ENCODE measurements at regions not wholly inside any gene's neighbourhood (a gene's known extent, or its start where the extent isn't known, plus 50 kb on each side); places are given as distances from the start of the nearest gene placed in this dataset.

DNA sequence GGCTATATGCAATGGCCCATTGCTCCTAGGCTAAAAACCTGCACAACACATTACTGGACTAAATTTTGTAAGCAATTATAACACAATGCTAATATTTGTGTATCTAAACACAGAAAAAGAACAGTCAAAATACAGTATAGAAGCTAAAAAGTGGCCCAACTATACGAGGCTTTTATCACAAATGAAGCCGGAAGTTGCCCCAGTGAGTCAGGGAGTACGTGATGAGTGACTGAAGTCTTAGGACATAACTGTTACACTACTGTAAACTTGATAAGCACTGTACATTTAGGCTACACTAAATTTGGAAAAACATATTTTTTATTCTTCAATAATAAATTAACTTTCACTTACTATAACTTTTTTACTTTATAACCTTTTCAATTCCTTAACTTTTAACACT is 105.2 kb upstream of the PRR16 start:
- Histone ChIP-seq H3K36me3 (replicated peaks in 1 of 2; ENCODE audit: control insufficient read depth in 1 of 2, insufficient read depth in 2 of 2, low read length in 1 of 2) (no peaks in the 10 kb centered on the region), H4K20me1 (ENCODE audit: insufficient read depth) (no peaks in the 10 kb centered on the region), H3K4me3 (ENCODE audit: low read depth in 2 of 2, low read length in 1 of 2) (no peak overlapping the region), H3K27ac (ENCODE audit: low read depth in 2 of 2, low read length in 1 of 2) (no peak overlapping the region), H3K4me1 (ENCODE audit: control insufficient read depth in 1 of 2, insufficient read depth in 2 of 2, low read depth in 1 of 2, low read length in 1 of 2) (no peaks in the 10 kb centered on the region), H3K4me2 (no peak overlapping the region), H3K9me3 (no peaks in the 10 kb centered on the region), H2AFZ (ENCODE audit: low read depth) (no peak overlapping the region), H3F3A (replicated peaks; ENCODE audit: insufficient read depth) (no peaks in the 10 kb centered on the region), H3K9me2 (no peaks in the 10 kb centered on the region), H3K27me3 (ENCODE audit: insufficient read depth) (no peaks in the 10 kb centered on the region), H3K9ac (no peak overlapping the region), H3K79me2 (ENCODE audit: insufficient read depth) (no peaks in the 10 kb centered on the region)
- 93% methylated on average over 3 of the region's 3 CpGs for WGBS (ENCODE audit: low lambda C conversion rate)
- ChIA-PET POLR2A (no interaction called here), CTCF (no interaction called here)
- no peak for TF ChIP-seq TEAD4 (IDR thresholded peaks at IDR 0.05; ENCODE audit: borderline replicate concordance, insufficient read depth)
- no peak for TF ChIP-seq GATA2 (CRISPR knock-in tag; IDR thresholded peaks at IDR 0.05)
- TF ChIP-seq NFIC (IDR thresholded peaks at IDR 0.05; ENCODE audit: borderline replicate concordance) = no peak
- no peak for TF ChIP-seq FOSL2 (IDR thresholded peaks at IDR 0.05; ENCODE audit: borderline replicate concordance, low read depth)
- TF ChIP-seq, protein P1, sequence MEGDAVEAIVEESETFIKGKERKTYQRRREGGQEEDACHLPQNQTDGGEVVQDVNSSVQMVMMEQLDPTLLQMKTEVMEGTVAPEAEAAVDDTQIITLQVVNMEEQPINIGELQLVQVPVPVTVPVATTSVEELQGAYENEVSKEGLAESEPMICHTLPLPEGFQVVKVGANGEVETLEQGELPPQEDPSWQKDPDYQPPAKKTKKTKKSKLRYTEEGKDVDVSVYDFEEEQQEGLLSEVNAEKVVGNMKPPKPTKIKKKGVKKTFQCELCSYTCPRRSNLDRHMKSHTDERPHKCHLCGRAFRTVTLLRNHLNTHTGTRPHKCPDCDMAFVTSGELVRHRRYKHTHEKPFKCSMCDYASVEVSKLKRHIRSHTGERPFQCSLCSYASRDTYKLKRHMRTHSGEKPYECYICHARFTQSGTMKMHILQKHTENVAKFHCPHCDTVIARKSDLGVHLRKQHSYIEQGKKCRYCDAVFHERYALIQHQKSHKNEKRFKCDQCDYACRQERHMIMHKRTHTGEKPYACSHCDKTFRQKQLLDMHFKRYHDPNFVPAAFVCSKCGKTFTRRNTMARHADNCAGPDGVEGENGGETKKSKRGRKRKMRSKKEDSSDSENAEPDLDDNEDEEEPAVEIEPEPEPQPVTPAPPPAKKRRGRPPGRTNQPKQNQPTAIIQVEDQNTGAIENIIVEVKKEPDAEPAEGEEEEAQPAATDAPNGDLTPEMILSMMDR (IDR thresholded peaks at IDR 0.05) = no peak
- TF ChIP-seq, protein P2, sequence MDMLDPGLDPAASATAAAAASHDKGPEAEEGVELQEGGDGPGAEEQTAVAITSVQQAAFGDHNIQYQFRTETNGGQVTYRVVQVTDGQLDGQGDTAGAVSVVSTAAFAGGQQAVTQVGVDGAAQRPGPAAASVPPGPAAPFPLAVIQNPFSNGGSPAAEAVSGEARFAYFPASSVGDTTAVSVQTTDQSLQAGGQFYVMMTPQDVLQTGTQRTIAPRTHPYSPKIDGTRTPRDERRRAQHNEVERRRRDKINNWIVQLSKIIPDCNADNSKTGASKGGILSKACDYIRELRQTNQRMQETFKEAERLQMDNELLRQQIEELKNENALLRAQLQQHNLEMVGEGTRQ (IDR thresholded peaks at IDR 0.05; ENCODE audit: borderline replicate concordance, low read depth, low read length) = no peak
- TF ChIP-seq SIN3A (IDR thresholded peaks at IDR 0.05; ENCODE audit: borderline replicate concordance, low read depth, low read length) = no peak
- TF ChIP-seq ELF1 (IDR thresholded peaks at IDR 0.05) = no peak
- TF ChIP-seq MEF2A (IDR thresholded peaks at IDR 0.05; ENCODE audit: borderline replicate concordance, low read depth) = no peak
- TF ChIP-seq, protein P3, sequence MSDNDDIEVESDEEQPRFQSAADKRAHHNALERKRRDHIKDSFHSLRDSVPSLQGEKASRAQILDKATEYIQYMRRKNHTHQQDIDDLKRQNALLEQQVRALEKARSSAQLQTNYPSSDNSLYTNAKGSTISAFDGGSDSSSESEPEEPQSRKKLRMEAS (IDR thresholded peaks at IDR 0.05; ENCODE audit: low read depth) = no peak
- no peak for TF ChIP-seq EZH2phosphoT487 (IDR thresholded peaks at IDR 0.05; ENCODE audit: borderline replicate concordance, low read depth)
- TF ChIP-seq RFX5 (IDR thresholded peaks at IDR 0.05; ENCODE audit: low read length) = no peak
- TF ChIP-seq NRF1 (IDR thresholded peaks at IDR 0.05; ENCODE audit: low read depth, low read length) = no peak
- TF ChIP-seq MXI1 (IDR thresholded peaks at IDR 0.05; ENCODE audit: low read depth, low read length) = no peak
- no peak for DNase-seq

DNA sequence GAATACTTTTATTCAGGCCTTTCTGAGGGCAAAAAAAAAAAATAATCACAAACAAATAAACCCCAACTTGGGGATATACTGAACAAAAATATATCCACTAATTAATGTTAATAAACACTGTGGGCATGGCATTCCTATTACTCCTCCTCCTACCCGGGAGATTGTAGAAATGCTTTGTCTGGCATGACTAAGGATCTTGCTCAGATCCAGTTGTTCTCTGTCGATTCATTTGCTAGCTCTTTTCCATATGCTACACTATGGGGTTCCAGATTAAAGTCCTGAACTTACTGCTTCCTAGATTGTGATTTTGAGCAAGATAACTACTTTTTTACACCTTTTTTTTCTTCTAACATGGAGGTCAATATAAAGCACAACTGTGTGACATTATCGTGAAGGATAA is 102.2 kb upstream of the PRR16 start:
- H4K20me1 ChIP-seq (ENCODE audit: insufficient read depth) = no peaks in the 10 kb centered on the region
- H3K9me3 ChIP-seq = no peaks in the 10 kb centered on the region
- no peaks in the 10 kb centered on the region for H3K4me1 ChIP-seq (ENCODE audit: control insufficient read depth in 1 of 2, insufficient read depth in 2 of 2, low read depth in 1 of 2, low read length in 1 of 2)
- H3K79me2 ChIP-seq (ENCODE audit: insufficient read depth) = no peaks in the 10 kb centered on the region
- CTCF ChIA-PET = interaction anchor here (1.5 kb wide), 1 partner anchor 10 kb away, joined by 3 read pairs; no protein-coding TSS in a partner anchor
- no peak overlapping the region for H3K4me3 ChIP-seq (ENCODE audit: low read depth in 2 of 2, low read length in 1 of 2)
- POLR2A ChIA-PET = no interaction called here
- no peaks in the 10 kb centered on the region for H3K27me3 ChIP-seq (ENCODE audit: insufficient read depth)
- no peak overlapping the region for H2AFZ ChIP-seq (ENCODE audit: low read depth)
- H3K27ac ChIP-seq (ENCODE audit: low read depth in 2 of 2, low read length in 1 of 2) = no peak overlapping the region
- WGBS (ENCODE audit: low lambda C conversion rate) = 79% methylated on average over 3 of the region's 3 CpGs
- H3K36me3 ChIP-seq (replicated peaks in 1 of 2; ENCODE audit: control insufficient read depth in 1 of 2, insufficient read depth in 2 of 2, low read length in 1 of 2) = no peaks in the 10 kb centered on the region
- TF ChIP-seq, protein P1 (IDR thresholded peaks at IDR 0.05) = no peak
- TF ChIP-seq, protein P4, sequence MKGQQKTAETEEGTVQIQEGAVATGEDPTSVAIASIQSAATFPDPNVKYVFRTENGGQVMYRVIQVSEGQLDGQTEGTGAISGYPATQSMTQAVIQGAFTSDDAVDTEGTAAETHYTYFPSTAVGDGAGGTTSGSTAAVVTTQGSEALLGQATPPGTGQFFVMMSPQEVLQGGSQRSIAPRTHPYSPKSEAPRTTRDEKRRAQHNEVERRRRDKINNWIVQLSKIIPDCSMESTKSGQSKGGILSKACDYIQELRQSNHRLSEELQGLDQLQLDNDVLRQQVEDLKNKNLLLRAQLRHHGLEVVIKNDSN (IDR thresholded peaks at IDR 0.05; ENCODE audit: borderline replicate concordance, low read depth) = no peak
- no peak overlapping the region for H3K4me2 ChIP-seq
- no peaks in the 10 kb centered on the region for H3K9me2 ChIP-seq
- H3K9ac ChIP-seq = no peak overlapping the region
- H3F3A ChIP-seq (replicated peaks; ENCODE audit: insufficient read depth) = no peaks in the 10 kb centered on the region
- no peak for DNase-seq
